ENCODE measurements at regions not wholly inside any gene's neighbourhood (a gene's known extent, or its start where the extent isn't known, plus 50 kb on each side); places are given as distances from the start of the nearest gene placed in this dataset.

DNA sequence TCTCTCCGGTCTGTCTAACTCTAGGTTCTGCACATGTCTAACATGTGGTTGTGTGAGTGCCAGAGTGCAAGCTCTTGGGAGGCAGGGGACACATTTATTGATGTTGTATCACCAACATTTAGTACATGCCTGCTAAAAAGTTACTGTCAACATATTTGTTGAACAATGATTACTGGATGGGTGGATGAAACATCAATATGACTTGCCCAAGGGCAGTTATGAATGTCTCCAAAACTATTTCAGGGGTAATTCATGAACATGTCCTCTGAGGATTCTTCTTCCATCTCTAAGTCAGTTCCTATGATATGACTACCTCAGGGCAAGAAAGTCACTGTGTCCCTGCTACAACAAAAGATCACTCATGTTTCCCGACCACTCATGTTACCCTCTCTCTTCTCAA lies 91.3 kb upstream of the STEAP1B start:
- no peaks in the 10 kb centered on the region for H3K79me2 ChIP-seq (ENCODE audit: control insufficient read depth, insufficient read depth, low read length)
- peaks cover 0 to 7% (median 0%) of the 10 kb centered on the region in 3 donors for H3K9me3 ChIP-seq (ENCODE audit: control extremely low read depth in 1 of 3, control insufficient read depth in 2 of 3, insufficient read depth in 1 of 3, low read length in 2 of 3)
- ChIA-PET CTCF (no interaction called here), POLR2A (no interaction called here)
- H3K9me3 Mint-ChIP-seq (ENCODE audit: insufficient read depth) = no peaks in the 10 kb centered on the region
- no peak overlapping the region for H2AFZ ChIP-seq (ENCODE audit: insufficient read depth, low read depth, low read length, poor library complexity, severe bottlenecking)
- H3K36me3 ChIP-seq (replicated peaks in 1 of 2; ENCODE audit: control extremely low read depth in 1 of 2, control insufficient read depth in 1 of 2, extremely low read depth in 1 of 2, insufficient read depth in 2 of 2, low read length in 1 of 2) = no peaks in the 10 kb centered on the region
- H3K4me3 Mint-ChIP-seq = no peak overlapping the region
- H3K9ac ChIP-seq (ENCODE audit: low read length) = no peak overlapping the region
- ATAC-seq (ENCODE audit: low read depth) = no peak
- 100% methylated on average over 1 of the region's 2 CpGs for WGBS (ENCODE audit: insufficient coverage)
- no peaks in the 10 kb centered on the region for H3K27me3 ChIP-seq (replicated peaks in 1 of 4; ENCODE audit: control extremely low read depth in 1 of 4, control insufficient read depth in 3 of 4, insufficient read depth in 4 of 4, low read length in 3 of 4)
- H3K4me1 Mint-ChIP-seq = peaks cover 29% of the 10 kb centered on the region
- no peaks in the 10 kb centered on the region for H4K20me1 ChIP-seq (ENCODE audit: control insufficient read depth, insufficient read depth, low read length, poor library complexity, severe bottlenecking)
- no peaks in the 10 kb centered on the region for H3K27me3 Mint-ChIP-seq
- H3K4me1 ChIP-seq (ENCODE audit: control insufficient read depth in 2 of 2, insufficient read depth in 2 of 2, low read length in 2 of 2) = peaks cover 23 to 24% of the 10 kb centered on the region in 2 donors
- H3K27ac ChIP-seq (ENCODE audit: low read length in 2 of 2) = no peak overlapping the region
- no peak overlapping the region for H3K4me2 ChIP-seq (replicated peaks; ENCODE audit: low read depth, low read length, poor library complexity, severe bottlenecking)
- no peak for DNase-seq
- TF ChIP-seq, protein P1, sequence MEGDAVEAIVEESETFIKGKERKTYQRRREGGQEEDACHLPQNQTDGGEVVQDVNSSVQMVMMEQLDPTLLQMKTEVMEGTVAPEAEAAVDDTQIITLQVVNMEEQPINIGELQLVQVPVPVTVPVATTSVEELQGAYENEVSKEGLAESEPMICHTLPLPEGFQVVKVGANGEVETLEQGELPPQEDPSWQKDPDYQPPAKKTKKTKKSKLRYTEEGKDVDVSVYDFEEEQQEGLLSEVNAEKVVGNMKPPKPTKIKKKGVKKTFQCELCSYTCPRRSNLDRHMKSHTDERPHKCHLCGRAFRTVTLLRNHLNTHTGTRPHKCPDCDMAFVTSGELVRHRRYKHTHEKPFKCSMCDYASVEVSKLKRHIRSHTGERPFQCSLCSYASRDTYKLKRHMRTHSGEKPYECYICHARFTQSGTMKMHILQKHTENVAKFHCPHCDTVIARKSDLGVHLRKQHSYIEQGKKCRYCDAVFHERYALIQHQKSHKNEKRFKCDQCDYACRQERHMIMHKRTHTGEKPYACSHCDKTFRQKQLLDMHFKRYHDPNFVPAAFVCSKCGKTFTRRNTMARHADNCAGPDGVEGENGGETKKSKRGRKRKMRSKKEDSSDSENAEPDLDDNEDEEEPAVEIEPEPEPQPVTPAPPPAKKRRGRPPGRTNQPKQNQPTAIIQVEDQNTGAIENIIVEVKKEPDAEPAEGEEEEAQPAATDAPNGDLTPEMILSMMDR (IDR thresholded peaks at IDR 0.05) = no peak
- TF ChIP-seq EZH2 (IDR thresholded peaks at IDR 0.05; ENCODE audit: borderline replicate concordance, insufficient read depth, low read depth, low read length, poor library complexity, severe bottlenecking) = no peak
- intact Hi-C loops (cut with micrococcal nuclease) = no loop called here
- H3K4me3 ChIP-seq (ENCODE audit: control extremely low read depth in 1 of 5, extremely low read depth in 1 of 5, insufficient read depth in 1 of 5, low read depth in 2 of 5, low read length in 4 of 5) = no peak overlapping the region
- H3K27ac Mint-ChIP-seq = no peak overlapping the region

DNA sequence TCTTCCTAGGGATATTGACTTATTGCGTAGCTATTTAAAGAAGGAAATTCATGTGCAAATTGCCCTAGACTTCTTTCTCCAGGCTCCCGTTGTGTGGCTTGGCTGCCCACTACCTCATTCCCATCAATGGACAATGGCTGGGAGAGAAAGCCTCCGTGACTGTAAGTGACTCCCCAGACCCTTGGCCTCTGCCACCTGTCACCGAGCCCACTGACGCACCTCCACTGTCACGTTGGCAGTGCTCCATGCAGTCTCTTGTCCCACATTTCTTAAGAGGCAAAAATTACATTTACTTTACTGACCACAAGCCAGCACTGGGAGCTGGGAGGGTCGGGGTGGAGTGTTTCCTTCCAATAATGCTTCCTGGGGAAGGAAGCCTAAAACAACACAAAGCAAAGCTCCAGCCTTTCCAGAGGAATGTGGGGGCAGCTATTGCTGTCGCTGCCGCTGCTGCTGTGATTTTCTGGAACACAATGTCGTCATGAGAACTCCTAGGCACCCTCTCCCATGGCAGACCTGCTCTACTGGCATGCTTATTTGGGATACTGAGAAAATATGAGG lies 89.7 kb upstream of the STEAP1B start:
- CTCF ChIA-PET = interaction anchor here (1.2 to 2.1 kb wide), 2 partner anchors 9 to 30 kb away, joined by 3 to 7 read pairs; no protein-coding TSS in a partner anchor
- Mint-ChIP-seq H3K27ac (no peak overlapping the region), H3K4me1 (peaks cover 35% of the 10 kb centered on the region), H3K27me3 (no peaks in the 10 kb centered on the region), H3K4me3 (no peak overlapping the region), H3K9me3 (ENCODE audit: insufficient read depth) (no peaks in the 10 kb centered on the region)
- intact Hi-C loops (cut with micrococcal nuclease) = no loop called here
- Histone ChIP-seq H3K27me3 (replicated peaks in 1 of 4; ENCODE audit: control extremely low read depth in 1 of 4, control insufficient read depth in 3 of 4, insufficient read depth in 4 of 4, low read length in 3 of 4) (no peaks in the 10 kb centered on the region), H3K9ac (ENCODE audit: low read length) (no peak overlapping the region), H3K27ac (ENCODE audit: low read length in 2 of 2) (no peak overlapping the region), H3K4me2 (replicated peaks; ENCODE audit: low read depth, low read length, poor library complexity, severe bottlenecking) (no peak overlapping the region), H2AFZ (ENCODE audit: insufficient read depth, low read depth, low read length, poor library complexity, severe bottlenecking) (no peak overlapping the region), H3K9me3 (ENCODE audit: control extremely low read depth in 1 of 3, control insufficient read depth in 2 of 3, insufficient read depth in 1 of 3, low read length in 2 of 3) (no peaks in the 10 kb centered on the region), H3K4me1 (ENCODE audit: control insufficient read depth in 2 of 2, insufficient read depth in 2 of 2, low read length in 2 of 2) (peaks cover 30 to 31% of the 10 kb centered on the region in 2 donors), H3K79me2 (ENCODE audit: control insufficient read depth, insufficient read depth, low read length) (no peaks in the 10 kb centered on the region), H4K20me1 (ENCODE audit: control insufficient read depth, insufficient read depth, low read length, poor library complexity, severe bottlenecking) (no peaks in the 10 kb centered on the region), H3K36me3 (replicated peaks in 1 of 2; ENCODE audit: control extremely low read depth in 1 of 2, control insufficient read depth in 1 of 2, extremely low read depth in 1 of 2, insufficient read depth in 2 of 2, low read length in 1 of 2) (no peaks in the 10 kb centered on the region), H3K4me3 (ENCODE audit: control extremely low read depth in 1 of 5, extremely low read depth in 1 of 5, insufficient read depth in 1 of 5, low read depth in 2 of 5, low read length in 4 of 5) (no peak overlapping the region)
- ATAC-seq (ENCODE audit: low read depth) = no peak
- DNase-seq = no peak
- TF ChIP-seq EZH2 (IDR thresholded peaks at IDR 0.05; ENCODE audit: borderline replicate concordance, insufficient read depth, low read depth, low read length, poor library complexity, severe bottlenecking) = no peak
- TF ChIP-seq, protein P1 (IDR thresholded peaks at IDR 0.05) = no peak
- POLR2A ChIA-PET = no interaction called here
- WGBS (ENCODE audit: insufficient coverage) = 96% methylated on average over 8 of the region's 10 CpGs

All from B cell (primary cell).